HG03575 (cell line): ENCODE measurements at regions not wholly inside any gene's neighbourhood (a gene's known extent, or its start where the extent isn't known, plus 50 kb on each side); places are given as distances from the start of the nearest gene placed in this dataset.
"Not testable (repeated sequence)": the region's sequence is repeated elsewhere in the genome, so short reads cannot be mapped to it uniquely, and the experiment has no call there.

Source experiments
- ATAC-seq: cut with Tn5 transposase; IDR thresholded peaks from one replicate; pipeline ENCODE4 v1.9.1; 2021; ENCODE audit not compliant: unreplicated experiment, insufficient number of reproducible peaks, low FRiP score; ENCODE audit errors: extremely low read depth

GRCh38 chr10:56003555-56003954, 357.5 kb downstream of the ZWINT start:
- no peak for ATAC-seq

DNA sequence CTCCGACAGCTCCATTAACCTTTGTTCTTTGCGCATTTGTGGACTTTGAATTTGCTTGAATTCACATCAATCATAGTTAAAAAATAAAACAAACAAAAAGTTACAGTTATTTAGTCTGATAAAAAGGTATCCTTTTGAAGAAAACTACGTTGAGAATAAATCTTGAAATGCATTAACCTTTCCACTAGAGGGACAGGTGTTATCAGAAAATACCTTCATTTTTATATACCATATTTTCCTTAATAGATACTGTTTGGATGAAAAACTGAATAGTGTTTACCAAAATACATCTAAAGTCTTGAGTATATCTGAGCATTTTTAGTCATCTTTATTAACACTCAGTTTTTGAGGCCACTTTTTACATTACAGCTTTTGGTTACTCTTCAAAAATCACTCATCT, 371.9 kb downstream of the ZWINT start:
- ATAC-seq: no peak

- no peak for ATAC-seq
Measured at GRCh38 chr10:55979203-55979602, 381.9 kb downstream of the ZWINT start.

DNA sequence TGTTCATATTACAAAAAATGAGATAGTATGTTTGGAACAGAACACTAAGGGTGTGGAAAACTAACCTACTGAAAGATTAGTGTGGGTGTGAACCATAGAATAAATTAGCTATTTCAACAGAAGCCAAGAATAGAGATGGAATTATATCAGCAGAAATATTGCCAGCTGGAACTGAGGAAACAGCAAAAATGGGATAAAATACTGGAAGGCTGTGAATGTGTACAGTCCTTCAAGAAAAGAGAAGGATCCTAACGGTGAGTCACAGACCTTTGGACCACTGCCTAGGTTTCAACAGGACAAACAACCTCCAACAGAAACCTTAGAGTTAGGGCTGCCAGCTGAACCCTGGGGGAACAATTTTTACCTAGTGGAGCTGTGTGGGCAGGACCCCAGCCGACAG, 395.0 kb downstream of the ZWINT start:
- no peak for ATAC-seq

- ATAC-seq: no peak
Measured at GRCh38 chr10:55943403-55943802, 417.7 kb downstream of the ZWINT start.

DNA sequence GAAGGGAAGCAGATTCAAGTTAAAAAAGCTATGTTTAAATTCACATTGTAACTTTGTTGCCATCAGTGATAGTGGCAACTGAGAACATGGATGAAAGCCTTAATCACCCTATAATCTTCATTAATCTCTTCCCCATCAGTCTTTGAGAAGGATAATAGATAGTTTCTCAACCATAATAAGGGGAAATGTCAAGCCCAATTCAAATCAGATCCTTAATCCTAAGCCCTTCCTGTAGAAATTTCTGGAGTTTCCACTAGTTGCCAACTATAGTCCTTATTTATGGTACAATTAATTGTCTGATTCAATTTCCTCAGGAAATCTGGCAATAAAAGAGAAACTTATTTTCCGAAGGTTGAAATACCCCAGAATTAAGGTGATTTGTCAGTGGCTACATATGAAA, 431.8 kb downstream of the ZWINT start:
- ATAC-seq: no peak

- not testable (repeated sequence) for ATAC-seq
Measured at GRCh38 chr10:55899472-55900147, 461.4 kb downstream of the ZWINT start.

DNA sequence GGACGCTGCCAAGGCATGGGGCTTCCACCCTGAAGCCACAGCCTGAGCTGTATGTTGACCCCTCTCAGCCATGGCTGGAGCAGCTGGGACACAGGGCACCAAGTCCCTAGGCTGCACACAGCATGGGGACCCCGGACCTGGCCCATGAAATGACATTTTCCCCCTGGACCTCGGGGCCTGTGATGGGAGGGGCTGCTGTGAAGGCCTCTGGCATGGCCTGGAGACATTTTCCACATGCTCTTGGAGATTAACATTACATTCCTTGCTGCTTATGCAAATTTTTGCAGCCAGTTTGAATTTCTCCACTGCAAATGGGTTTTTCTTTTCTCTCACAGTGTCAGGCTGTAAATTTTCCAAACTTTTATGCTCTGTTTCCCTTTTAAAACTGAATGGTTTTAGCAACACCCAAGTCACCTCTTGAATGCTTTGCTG, 463.6 kb downstream of the ZWINT start:
- ATAC-seq: no peak

DNA sequence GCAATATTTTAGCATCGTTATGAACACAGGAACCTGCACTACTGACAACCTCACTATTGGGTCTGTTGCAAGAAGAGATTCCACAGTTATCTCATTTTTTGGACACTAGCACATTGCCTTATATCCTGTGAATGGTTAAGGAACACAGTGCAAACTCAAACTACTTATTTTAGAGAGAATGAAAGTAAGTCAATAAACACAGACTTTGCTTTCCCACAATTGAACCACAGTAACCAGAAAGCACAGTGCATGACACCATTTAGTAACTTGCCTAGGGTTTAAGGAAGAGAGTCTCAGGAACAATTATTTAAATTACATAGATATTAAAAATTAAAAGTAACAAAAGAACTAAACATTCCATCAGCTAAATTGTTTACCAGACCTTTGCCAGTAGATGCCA, 468.8 kb downstream of the ZWINT start:
- no peak for ATAC-seq

DNA sequence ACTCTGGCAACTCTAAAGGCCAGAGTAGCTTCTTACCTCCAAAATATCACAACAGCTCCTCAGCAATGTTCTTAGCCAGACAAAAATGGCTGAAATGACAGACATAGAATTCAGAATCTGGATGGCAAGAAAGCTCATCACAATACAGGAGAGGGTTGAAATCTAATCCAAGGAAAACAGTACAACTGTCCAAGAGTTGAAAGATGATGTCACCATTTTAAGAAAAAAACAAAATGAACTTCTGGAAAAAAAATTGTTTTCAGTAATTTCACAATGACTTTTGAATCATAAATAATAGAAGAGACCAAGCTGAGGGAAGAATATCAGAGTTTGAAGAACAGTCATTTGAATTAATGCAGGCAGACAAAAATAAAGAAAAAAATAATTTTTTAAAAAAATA, 479.5 kb downstream of the ZWINT start:
- ATAC-seq: no peak

GRCh38 chr10:55873485-55873884, 487.6 kb downstream of the ZWINT start:
- no peak for ATAC-seq

DNA sequence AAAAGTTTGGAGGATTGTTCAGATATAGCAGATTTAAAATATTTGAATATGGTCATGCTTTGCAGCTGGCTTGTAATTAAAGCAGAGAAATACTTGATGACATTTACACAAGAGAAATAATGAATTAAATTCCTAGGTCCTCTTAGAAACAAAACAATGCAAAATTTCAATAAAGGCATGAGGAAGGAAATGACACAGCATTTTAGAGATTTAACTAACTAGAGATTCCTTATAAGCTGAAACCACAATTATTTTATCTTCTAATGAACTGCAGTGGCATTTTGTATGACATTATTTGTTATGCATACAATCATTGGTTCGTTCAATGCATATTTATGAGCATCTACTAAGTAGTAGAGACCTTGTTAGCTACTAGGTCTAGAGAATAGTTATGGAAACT, 490.9 kb downstream of the ZWINT start:
- ATAC-seq: no peak

DNA sequence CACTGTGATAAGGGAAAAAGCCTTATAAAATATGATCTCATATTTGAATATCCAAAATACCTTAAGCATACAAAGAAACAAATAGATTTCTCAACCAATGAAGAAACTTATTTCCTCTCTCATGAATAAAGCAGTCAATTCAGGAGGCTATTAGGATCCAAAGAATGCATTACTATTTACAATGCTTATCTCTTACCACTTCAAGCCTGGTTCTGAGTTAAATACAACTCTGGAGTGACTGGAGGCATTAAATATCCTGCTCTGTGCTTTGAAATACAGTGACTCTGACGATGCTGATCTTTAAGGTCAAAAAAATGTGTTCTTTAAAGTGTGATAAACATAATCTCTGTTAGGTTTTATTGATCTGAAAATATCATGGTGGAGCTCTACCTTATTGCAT, 493.2 kb downstream of the ZWINT start:
- ATAC-seq: no peak

DNA sequence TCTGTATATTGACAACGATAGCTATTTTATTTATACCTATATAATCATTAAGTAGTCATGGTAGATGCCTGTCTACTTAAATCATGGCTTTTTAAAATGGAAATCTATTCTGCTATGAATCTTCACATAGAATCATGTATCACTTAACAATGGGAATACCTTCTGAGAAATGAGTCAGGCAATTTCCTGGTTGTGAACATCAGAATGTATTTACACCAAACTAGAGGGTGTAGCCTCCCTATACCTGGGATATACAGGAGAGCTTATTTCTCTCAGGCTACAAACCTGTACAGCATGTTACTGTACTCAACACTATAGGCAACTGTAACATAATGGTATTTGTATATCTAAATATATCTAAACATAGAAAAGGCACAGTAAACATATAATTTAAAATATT, 502.3 kb downstream of the ZWINT start:
- ATAC-seq: no peak

- no peak for ATAC-seq
Measured at GRCh38 chr10:55852900-55853299, 508.2 kb downstream of the ZWINT start.

DNA sequence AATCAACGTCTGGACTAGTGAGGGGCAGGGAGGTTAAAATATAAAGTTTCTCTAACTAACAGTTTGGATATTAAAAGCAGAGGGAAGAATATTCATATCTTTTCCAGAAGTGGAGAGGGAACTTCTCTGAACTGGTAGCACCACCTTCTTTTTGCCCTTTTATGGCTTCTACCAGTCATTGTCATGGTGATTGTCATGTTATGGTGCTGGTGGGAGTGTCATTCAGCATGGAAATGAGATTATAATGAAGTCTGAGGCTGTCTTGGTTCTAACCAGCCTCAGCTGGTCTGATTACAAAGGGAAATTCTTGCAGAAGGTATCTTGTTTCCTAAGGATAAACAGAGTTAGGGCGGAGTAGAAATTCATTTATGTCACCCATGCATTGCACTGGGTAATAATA, 523.8 kb downstream of the ZWINT start:
- ATAC-seq: no peak

DNA sequence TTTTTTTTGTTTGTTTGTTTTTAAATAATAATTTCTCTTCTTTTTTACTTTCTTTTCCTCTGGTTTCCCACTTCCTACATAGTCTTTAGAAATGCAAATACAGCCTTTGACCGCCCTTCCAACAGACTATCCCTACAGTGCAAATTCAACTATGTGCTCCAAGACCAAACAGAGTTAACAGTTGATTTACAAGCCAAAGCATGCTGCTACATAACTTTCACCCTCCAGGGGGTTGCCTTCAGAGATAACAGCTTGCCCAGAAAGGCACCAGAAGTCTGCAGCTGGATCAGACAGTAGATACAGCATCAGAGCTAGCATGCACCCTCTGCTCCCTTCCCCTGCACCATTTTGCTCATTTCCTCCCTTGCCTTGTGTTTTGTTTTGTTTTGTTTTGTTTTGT, 539.0 kb downstream of the ZWINT start:
- no peak for ATAC-seq

GRCh38 chr10:55820478-55820877, 540.6 kb downstream of the ZWINT start:
- no peak for ATAC-seq

DNA sequence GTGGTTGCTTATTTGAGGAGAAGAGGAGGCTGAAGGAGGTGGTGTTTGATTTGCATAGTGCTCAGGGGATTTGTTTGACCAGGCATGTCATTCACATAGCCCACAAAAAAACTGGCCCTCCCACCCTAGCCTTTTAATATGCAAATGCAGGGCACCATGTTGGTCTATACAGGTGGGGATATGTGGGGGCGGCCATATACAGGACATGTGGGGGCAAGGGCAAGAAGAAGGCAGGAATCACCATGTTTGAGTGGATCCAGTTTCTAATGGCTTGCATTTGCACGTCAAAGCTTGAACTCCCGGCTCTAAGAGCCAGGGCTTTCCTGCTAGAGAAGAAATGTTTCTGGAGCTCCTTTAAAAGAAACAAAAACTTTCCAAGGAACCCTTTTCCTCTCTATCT, 541.0 kb downstream of the ZWINT start:
- ATAC-seq: no peak

DNA sequence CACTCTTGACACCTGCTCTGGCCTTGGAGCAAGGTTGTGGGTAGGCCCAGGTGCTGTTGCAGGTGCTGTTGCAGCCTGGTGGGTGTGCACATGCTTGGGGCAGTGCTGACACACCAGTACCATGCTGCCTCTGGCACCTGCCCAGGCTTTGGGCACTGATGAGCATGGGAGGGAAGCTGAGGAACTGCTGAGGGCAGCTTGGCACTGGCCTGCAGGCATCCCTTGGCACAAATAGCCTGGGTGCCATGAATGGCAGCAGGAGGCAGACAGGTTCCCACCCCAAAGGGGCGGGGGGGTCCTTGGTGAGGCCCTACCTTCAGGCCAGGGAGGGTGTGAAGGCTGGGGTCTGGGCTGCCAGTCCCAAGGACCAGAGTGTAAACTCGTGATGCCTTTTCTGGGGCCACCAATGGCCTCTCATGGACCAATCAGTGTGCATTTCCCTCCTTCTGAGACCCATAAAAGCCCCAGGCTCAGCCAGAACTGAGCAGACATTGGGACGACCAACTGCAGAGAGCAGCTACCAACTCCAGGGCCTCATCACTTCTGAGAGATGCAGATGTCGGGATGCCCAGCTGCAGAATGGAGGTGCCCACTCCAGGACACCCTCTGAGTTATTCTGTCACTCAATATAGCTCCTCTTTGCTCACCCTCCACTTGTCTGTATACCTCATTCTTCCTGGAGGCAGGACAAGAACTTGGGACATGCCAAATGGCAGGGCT, 547.4 kb downstream of the ZWINT start:
- ATAC-seq: no peak

DNA sequence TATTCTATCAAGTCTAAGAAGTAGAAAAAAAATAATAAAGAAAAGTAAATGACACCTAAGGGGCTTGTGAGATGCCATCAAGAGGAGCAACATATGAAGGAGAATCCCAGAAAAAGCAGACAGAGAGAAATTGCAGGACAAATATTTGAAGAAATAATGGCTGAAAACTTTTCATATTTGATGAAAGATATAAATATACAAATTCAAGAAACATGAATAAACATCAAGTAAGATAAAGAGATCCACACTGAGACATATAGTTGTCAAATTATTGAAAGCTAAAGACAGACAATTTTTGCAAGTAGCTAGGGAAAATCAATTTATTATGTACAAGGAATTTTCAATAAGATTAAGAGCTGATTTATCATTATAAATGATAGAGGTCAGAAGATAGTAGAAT, 558.0 kb downstream of the ZWINT start:
- ATAC-seq: no peak
